SJSA1 (cell line): ENCODE measurements at regions not wholly inside any gene's neighbourhood (a gene's known extent, or its start where the extent isn't known, plus 50 kb on each side); places are given as distances from the start of the nearest gene placed in this dataset.
A peak's percentile ranks its signal among the peaks of the same experiment; 100 is the strongest.
"Not testable (repeated sequence)": the region's sequence is repeated elsewhere in the genome, so short reads cannot be mapped to it uniquely, and the experiment has no call there.

Experiments
- DNase-seq, 2 experiments: peaks; one replicate each; pipeline ENCODE4 v3.0.0-alpha.2; 2015 to 2020; ENCODE audit warnings: low spot score in 2 of 2, low read depth in 1 of 2
- H3K27ac ChIP-seq: fragments of 250-450 bp; sonication (Bioruptor Pico); 2 replicates; pipeline ENCODE4 v1.5.1; 2020; ENCODE audit warnings: mild to moderate bottlenecking, moderate library complexity
- H3K27me3 ChIP-seq: fragments of 250-450 bp; sonication (Bioruptor Pico); replicated peaks from 2 replicates; pipeline ENCODE4 v1.5.1; 2020; ENCODE audit warnings: mild to moderate bottlenecking, moderate library complexity
- H3K36me3 ChIP-seq: fragments of 250-450 bp; sonication (Bioruptor Pico); 2 replicates; pipeline ENCODE4 v1.5.1; 2020; ENCODE audit warnings: mild to moderate bottlenecking
- H3K4me1 ChIP-seq: fragments of 250-450 bp; sonication (Bioruptor Pico); replicated peaks from 2 replicates; pipeline ENCODE4 v1.6.1; 2021; ENCODE audit warnings: mild to moderate bottlenecking
- H3K4me3 ChIP-seq: fragments of 250-450 bp; sonication (Bioruptor Pico); 2 replicates; pipeline ENCODE4 v1.5.1; 2020; ENCODE audit warnings: mild to moderate bottlenecking
- H3K9me3 ChIP-seq: fragments of 250-450 bp; sonication (Bioruptor Pico); replicated peaks from 2 replicates; pipeline ENCODE4 v1.5.1; 2020; ENCODE audit warnings: mild to moderate bottlenecking

GRCh38 chr9:117649126-117649525, 55.1 kb upstream of the TLR4 start:
- H3K4me3 ChIP-seq, result no peak overlapping the region
- DNase-seq, result peak in 1 of 2 experiments; percentile 26
- H3K4me1 ChIP-seq, result peaks cover 10% of the 10 kb centered on the region
- H3K27ac ChIP-seq, result no peak overlapping the region
- H3K27me3 ChIP-seq, result no peaks in the 10 kb centered on the region
- no peaks in the 10 kb centered on the region for H3K9me3 ChIP-seq
- H3K36me3 ChIP-seq, result no peaks in the 10 kb centered on the region

- Histone ChIP-seq H3K4me1 (peaks cover 10% of the 10 kb centered on the region), H3K27ac (no peak overlapping the region), H3K9me3 (no peaks in the 10 kb centered on the region), H3K4me3 (no peak overlapping the region), H3K36me3 (no peaks in the 10 kb centered on the region), H3K27me3 (0 out of 2 replicates have a peak, but pooled peaks cover 2% of the 10 kb centered on the region)
- no peak for DNase-seq
These were observed 59.1 kb upstream of the TLR4 start for GRCh38 chr9:117644932-117645636.

GRCh38 chr9:117644133-117644931, 59.9 kb upstream of the TLR4 start:
- DNase-seq, result peak; percentile 61 to 66
- Histone ChIP-seq H3K4me1 (peaks cover 9% of the 10 kb centered on the region), H3K9me3 (no peaks in the 10 kb centered on the region), H3K4me3 (no peak overlapping the region), H3K27ac (no peak overlapping the region), H3K27me3 (0 out of 2 replicates have a peak, but pooled peaks cover 2% of the 10 kb centered on the region), H3K36me3 (no peaks in the 10 kb centered on the region)

GRCh38 chr9:117643288-117643654, 60.9 kb upstream of the TLR4 start:
- Histone ChIP-seq H3K36me3 (no peaks in the 10 kb centered on the region), H3K4me3 (no peak overlapping the region), H3K9me3 (no peaks in the 10 kb centered on the region), H3K27ac (no peak overlapping the region), H3K27me3 (0 out of 2 replicates have a peak, but pooled peaks cover 2% of the 10 kb centered on the region), H3K4me1 (0 out of 2 replicates have a peak, but pooled peaks cover 4% of the 10 kb centered on the region)
- DNase-seq, result no peak

- DNase-seq, H3K4me3 ChIP-seq: not testable (repeated sequence)
These were observed 61.5 kb upstream of the TLR4 start for GRCh38 chr9:117642571-117643287.

GRCh38 chr9:117636681-117637080, 67.5 kb upstream of the TLR4 start:
- Histone ChIP-seq H3K4me3 (no peak overlapping the region), H3K27ac (no peak overlapping the region), H3K9me3 (no peaks in the 10 kb centered on the region), H3K27me3 (0 out of 2 replicates have a peak, but pooled peaks cover 2% of the 10 kb centered on the region), H3K36me3 (no peaks in the 10 kb centered on the region), H3K4me1 (no peaks in the 10 kb centered on the region)
- no peak for DNase-seq

More at GRCh38 chr9:117642571-117643287, 61.5 kb upstream of the TLR4 start:
- not testable (repeated sequence) for H3K27me3 ChIP-seq, H3K27ac ChIP-seq, H3K36me3 ChIP-seq, H3K4me1 ChIP-seq, H3K9me3 ChIP-seq

GRCh38 chr9:117625154-117625553, 79.0 kb upstream of the TLR4 start:
- H3K4me3 ChIP-seq, result no peak overlapping the region
- H3K4me1 ChIP-seq, result no peaks in the 10 kb centered on the region
- 0 out of 2 replicates have a peak, but pooled peaks cover 2% of the 10 kb centered on the region for H3K9me3 ChIP-seq
- DNase-seq, result no peak
- no peaks in the 10 kb centered on the region for H3K27me3 ChIP-seq
- no peak overlapping the region for H3K27ac ChIP-seq
- H3K36me3 ChIP-seq, result no peaks in the 10 kb centered on the region

GRCh38 chr9:117624106-117624505, 80.1 kb upstream of the TLR4 start:
- Histone ChIP-seq H3K27ac (no peak overlapping the region), H3K4me1 (no peaks in the 10 kb centered on the region), H3K4me3 (no peak overlapping the region), H3K36me3 (no peaks in the 10 kb centered on the region), H3K27me3 (no peaks in the 10 kb centered on the region), H3K9me3 (0 out of 2 replicates have a peak, but pooled peaks cover 2% of the 10 kb centered on the region)
- DNase-seq, result no peak

- no peak for DNase-seq
- Histone ChIP-seq H3K4me1 (no peaks in the 10 kb centered on the region), H3K4me3 (no peak overlapping the region), H3K27ac (no peak overlapping the region), H3K9me3 (0 out of 2 replicates have a peak, but pooled peaks cover 2% of the 10 kb centered on the region), H3K27me3 (no peaks in the 10 kb centered on the region), H3K36me3 (no peaks in the 10 kb centered on the region)
These were observed 81.9 kb upstream of the TLR4 start for GRCh38 chr9:117622347-117622746.

GRCh38 chr9:117616431-117616831, 87.8 kb upstream of the TLR4 start:
- no peak for DNase-seq

GRCh38 chr9:117612317-117612716, 91.9 kb upstream of the TLR4 start:
- Histone ChIP-seq H3K27ac (no peak overlapping the region), H3K4me1 (no peaks in the 10 kb centered on the region), H3K4me3 (no peak overlapping the region), H3K9me3 (no peaks in the 10 kb centered on the region), H3K27me3 (no peaks in the 10 kb centered on the region; the same call in 1 of the 2 replicates), H3K36me3 (no peaks in the 10 kb centered on the region)
- DNase-seq, result no peak

More at GRCh38 chr9:117616431-117616831, 87.8 kb upstream of the TLR4 start:
- H3K27me3 ChIP-seq, result no peaks in the 10 kb centered on the region; the same call in 1 of the 2 replicates
- no peaks in the 10 kb centered on the region for H3K4me1 ChIP-seq
- no peaks in the 10 kb centered on the region for H3K9me3 ChIP-seq
- H3K36me3 ChIP-seq, result no peaks in the 10 kb centered on the region
- no peak overlapping the region for H3K4me3 ChIP-seq
- no peak overlapping the region for H3K27ac ChIP-seq

- no peaks in the 10 kb centered on the region for H3K9me3 ChIP-seq
- H3K4me1 ChIP-seq, result no peaks in the 10 kb centered on the region
- H3K27me3 ChIP-seq, result no peaks in the 10 kb centered on the region
These were observed 106.2 kb upstream of the TLR4 start for GRCh38 chr9:117597977-117598376.

GRCh38 chr9:117596678-117597077, 107.5 kb upstream of the TLR4 start:
- DNase-seq, result no peak
- Histone ChIP-seq H3K36me3 (no peaks in the 10 kb centered on the region), H3K27ac (no peak overlapping the region), H3K27me3 (no peaks in the 10 kb centered on the region), H3K4me1 (no peaks in the 10 kb centered on the region), H3K4me3 (no peak overlapping the region), H3K9me3 (no peaks in the 10 kb centered on the region)

More at GRCh38 chr9:117597977-117598376, 106.2 kb upstream of the TLR4 start:
- Histone ChIP-seq H3K36me3 (no peaks in the 10 kb centered on the region), H3K27ac (no peak overlapping the region), H3K4me3 (no peak overlapping the region)
- no peak for DNase-seq
